ENCODE measurements at regions not wholly inside any gene's neighbourhood (a gene's known extent, or its start where the extent isn't known, plus 50 kb on each side); places are given as distances from the start of the nearest gene placed in this dataset.

- Histone ChIP-seq H3K27ac (no peak overlapping the region), H3K4me3 (no peak overlapping the region), H3K36me3 (no peaks in the 10 kb centered on the region), H3K4me1 (no peaks in the 10 kb centered on the region), H3K9me3 (peaks cover 0 to 2% (median 0%) of the 10 kb centered on the region in 4 donors), H3K27me3 (peaks cover 0 to 5% of the 10 kb centered on the region in 2 donors)
- DNase-seq (no peak), ATAC-seq (no peak)
- intact Hi-C loops (cut with DNase I) = no loop called here
- no peak for TF ChIP-seq POLR2A (IDR thresholded peaks at IDR 0.05)
Observed at GRCh38 chrX:93977641-93978040, 303.6 kb downstream of the FAM133A start.

GRCh38 chrX:93985344-93986307 lies 311.6 kb downstream of the FAM133A start:
- no peak for TF ChIP-seq POLR2A (IDR thresholded peaks at IDR 0.05)
- TF ChIP-seq CTCF (IDR thresholded peaks at IDR 0.05) = no peak
- ATAC-seq (no peak), DNase-seq (no peak)
- intact Hi-C loops (cut with DNase I) = no loop called here
- Histone ChIP-seq H3K27me3 (peaks cover 0 to 7% of the 10 kb centered on the region in 2 donors), H3K9me3 (no peaks in the 10 kb centered on the region), H3K4me1 (no peaks in the 10 kb centered on the region), H3K27ac (no peak overlapping the region), H3K4me3 (no peak overlapping the region), H3K36me3 (no peaks in the 10 kb centered on the region)
- WGBS (ENCODE audit: insufficient coverage, low coverage, low lambda C conversion rate, missing lambda C conversion rate) = 31% methylated on average over 2 of the region's 2 CpGs

Data from right lobe of liver (tissue), 6 donors.